Peyer's patch (tissue), 4 donors: ENCODE measurements at regions not wholly inside any gene's neighbourhood (a gene's known extent, or its start where the extent isn't known, plus 50 kb on each side); places are given as distances from the start of the nearest gene placed in this dataset.

ENCODE experiments used
- DNase-seq, 3 donors: peaks; one replicate each; pipeline ENCODE4 v3.0.0-alpha.2; 2017 to 2019
- H3K27ac ChIP-seq, 4 donors: fragments of 200-600 bp; sonication (generic); one replicate each; pipeline ENCODE4 v1.5.1; 2016 to 2019
- H3K27me3 ChIP-seq, 2 donors: fragments of 200-600 bp; sonication (generic); one replicate each; pipeline ENCODE4 v1.5.1; 2019
- H3K36me3 ChIP-seq, 3 donors: fragments of 200-600 bp; sonication (generic); one replicate each; pipeline ENCODE4 v1.5.1; 2016 to 2019
- H3K4me1 ChIP-seq, 4 donors: fragments of 200-600 bp; sonication (generic); one replicate each; pipeline ENCODE4 v1.5.1; 2016 to 2019
- H3K4me3 ChIP-seq, 4 donors: fragments of 200-600 bp; sonication (generic); 1 replicate in 3 of 4; 2 replicates in 1 of 4; pipeline ENCODE4 v1.5.1; 2016 to 2019; ENCODE audit warnings: mild to moderate bottlenecking in 1 of 4
- H3K9me3 ChIP-seq, 4 donors: fragments of 200-600 bp; sonication (generic); one replicate each; pipeline ENCODE4 v1.5.1; 2016 to 2019; ENCODE audit warnings: mild to moderate bottlenecking in 1 of 4
- POLR2A ChIP-seq, 2 donors: fragments of 450-650 bp; IDR thresholded peaks; one replicate each; pipeline ENCODE4 v1.5.1; 2017; ENCODE audit warnings: antibody characterized with exemption in 2 of 2, mild to moderate bottlenecking in 2 of 2, moderate library complexity in 2 of 2
- TF ChIP-seq, protein P1 (sequence below), 6 experiments: fragments of 450-650 bp in 4 of 6; fragments of 200-600 bp in 2 of 6; sonication (generic) in 1 of 6; IDR thresholded peaks; one replicate each; pipeline ENCODE4 v1.5.1; 2017 to 2019; ENCODE audit warnings: antibody characterized with exemption in 6 of 6, mild to moderate bottlenecking in 3 of 6, moderate library complexity in 1 of 6

DNA sequence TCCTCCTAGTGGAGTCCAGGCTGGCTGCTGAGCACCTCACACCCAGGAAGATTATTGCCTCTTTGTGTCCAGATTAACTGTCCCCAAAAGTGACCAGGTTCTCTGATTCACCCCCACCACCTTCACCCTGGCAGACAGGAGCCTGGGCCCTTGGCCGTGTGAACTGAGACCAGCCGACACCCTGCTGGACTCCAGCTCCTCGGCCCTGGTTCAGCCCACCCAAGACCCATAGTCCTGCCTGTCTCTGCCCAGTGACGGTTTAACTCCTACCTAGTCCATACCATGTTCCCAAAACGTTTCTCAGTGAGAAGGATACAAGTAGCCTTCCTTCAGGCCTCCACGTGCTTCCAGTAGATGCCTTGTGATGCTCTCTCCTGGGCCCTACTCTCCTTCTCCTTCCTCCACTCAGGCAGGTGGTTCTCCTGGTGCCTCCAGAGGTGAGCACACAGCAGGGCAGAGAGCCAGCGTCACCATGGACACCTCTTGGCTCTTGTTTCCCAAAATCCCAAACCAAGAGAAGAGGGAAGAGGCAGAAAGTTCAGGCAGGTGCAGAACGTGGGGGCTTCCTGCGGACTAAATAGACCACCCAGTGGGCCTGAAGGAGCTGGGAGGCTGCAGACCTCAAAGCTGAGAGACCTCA is 134.4 kb upstream of the CST7 start:
- Histone ChIP-seq H3K36me3 (no peaks in the 10 kb centered on the region), H3K27ac (no peak overlapping the region), H3K9me3 (no peaks in the 10 kb centered on the region), H3K4me3 (no peak overlapping the region), H3K4me1 (no peaks in the 10 kb centered on the region), H3K27me3 (no peaks in the 10 kb centered on the region)
- no peak for DNase-seq
- TF ChIP-seq POLR2A (IDR thresholded peaks at IDR 0.05) = no peak
- TF ChIP-seq, protein P1, sequence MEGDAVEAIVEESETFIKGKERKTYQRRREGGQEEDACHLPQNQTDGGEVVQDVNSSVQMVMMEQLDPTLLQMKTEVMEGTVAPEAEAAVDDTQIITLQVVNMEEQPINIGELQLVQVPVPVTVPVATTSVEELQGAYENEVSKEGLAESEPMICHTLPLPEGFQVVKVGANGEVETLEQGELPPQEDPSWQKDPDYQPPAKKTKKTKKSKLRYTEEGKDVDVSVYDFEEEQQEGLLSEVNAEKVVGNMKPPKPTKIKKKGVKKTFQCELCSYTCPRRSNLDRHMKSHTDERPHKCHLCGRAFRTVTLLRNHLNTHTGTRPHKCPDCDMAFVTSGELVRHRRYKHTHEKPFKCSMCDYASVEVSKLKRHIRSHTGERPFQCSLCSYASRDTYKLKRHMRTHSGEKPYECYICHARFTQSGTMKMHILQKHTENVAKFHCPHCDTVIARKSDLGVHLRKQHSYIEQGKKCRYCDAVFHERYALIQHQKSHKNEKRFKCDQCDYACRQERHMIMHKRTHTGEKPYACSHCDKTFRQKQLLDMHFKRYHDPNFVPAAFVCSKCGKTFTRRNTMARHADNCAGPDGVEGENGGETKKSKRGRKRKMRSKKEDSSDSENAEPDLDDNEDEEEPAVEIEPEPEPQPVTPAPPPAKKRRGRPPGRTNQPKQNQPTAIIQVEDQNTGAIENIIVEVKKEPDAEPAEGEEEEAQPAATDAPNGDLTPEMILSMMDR (IDR thresholded peaks at IDR 0.05) = no peak

DNA sequence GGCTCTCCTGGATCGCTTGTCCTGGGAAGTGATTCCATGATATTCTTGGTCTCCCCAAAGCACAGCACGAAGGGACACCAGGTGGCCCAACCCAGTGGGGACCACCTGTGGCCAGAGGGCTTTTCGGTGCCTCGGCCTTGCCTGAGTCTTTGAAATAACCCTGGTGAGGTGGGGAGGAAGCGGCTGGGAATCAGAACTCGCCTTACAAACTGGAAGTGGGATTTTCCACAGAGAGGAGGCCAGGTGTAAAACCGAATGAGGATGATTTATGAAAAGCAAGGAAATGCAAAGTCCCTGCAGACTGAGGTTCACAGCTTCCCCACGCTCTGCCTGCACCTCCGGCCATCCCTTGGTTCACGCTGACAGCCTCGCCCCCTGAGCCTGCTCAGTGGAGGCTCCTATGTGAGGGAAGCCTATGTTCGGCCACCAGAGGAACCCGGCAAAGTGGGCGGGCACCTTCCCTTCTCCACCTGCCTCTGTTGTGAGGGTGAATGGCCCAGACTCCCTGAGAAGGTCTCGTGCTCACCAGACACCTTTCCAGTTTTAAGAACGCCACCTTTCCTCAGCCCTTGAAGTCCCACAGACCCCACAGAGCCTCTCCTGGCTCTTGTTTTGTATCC is 133.8 kb upstream of the CST7 start:
- H3K27ac ChIP-seq = no peak overlapping the region
- no peaks in the 10 kb centered on the region for H3K9me3 ChIP-seq
- no peak for TF ChIP-seq POLR2A (IDR thresholded peaks at IDR 0.05)
- TF ChIP-seq, protein P1 (IDR thresholded peaks at IDR 0.05) = no peak
- no peaks in the 10 kb centered on the region for H3K27me3 ChIP-seq
- no peak for DNase-seq
- H3K36me3 ChIP-seq = no peaks in the 10 kb centered on the region
- no peak overlapping the region for H3K4me3 ChIP-seq
- H3K4me1 ChIP-seq = no peaks in the 10 kb centered on the region

DNA sequence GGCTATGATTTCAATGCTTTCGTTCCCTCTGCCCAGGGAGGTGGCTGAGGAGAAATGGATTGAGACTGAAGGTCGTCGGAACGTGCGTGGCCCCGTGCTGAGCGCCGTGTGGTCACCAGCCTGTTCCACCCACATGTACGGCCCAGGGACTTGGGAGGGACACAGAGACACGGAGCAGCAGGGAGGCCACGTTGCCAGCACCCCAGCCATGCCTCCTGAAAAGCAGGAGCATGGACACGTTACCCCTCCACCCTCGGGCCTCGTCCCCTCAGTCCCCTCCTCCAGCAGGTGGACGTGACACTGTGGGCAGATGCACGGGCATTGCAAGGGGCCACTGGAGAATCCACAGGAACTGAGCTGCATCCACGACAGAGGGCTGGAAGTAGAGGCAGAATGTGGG is 133.1 kb upstream of the CST7 start:
- no peak for DNase-seq
- no peak for TF ChIP-seq POLR2A (IDR thresholded peaks at IDR 0.05)
- TF ChIP-seq, protein P1 (IDR thresholded peaks at IDR 0.05) = no peak
- Histone ChIP-seq H3K9me3 (no peaks in the 10 kb centered on the region), H3K27ac (no peak overlapping the region), H3K4me1 (no peaks in the 10 kb centered on the region), H3K27me3 (no peaks in the 10 kb centered on the region), H3K4me3 (no peak overlapping the region), H3K36me3 (no peaks in the 10 kb centered on the region)

DNA sequence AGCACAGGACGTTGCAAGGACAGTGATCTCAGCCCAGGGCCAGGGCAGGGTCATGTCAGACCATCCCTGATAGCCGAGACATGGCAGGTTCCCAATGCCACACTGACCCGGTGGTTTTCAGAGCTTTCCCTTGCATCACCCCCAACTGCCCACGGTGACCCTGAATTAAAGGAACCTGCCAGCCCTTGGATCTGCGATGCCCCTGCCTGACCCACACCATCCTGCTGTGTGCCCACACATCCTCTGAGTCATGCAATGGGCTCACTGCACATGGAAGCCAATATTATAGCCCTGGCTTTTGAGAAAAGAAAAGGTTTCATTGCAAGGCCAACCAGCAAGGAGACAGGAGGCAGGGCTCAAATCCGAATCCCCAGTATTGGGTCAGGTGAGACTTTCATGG is 132.6 kb upstream of the CST7 start:
- no peaks in the 10 kb centered on the region for H3K4me1 ChIP-seq
- TF ChIP-seq POLR2A (IDR thresholded peaks at IDR 0.05) = no peak
- TF ChIP-seq, protein P1 (IDR thresholded peaks at IDR 0.05) = no peak

DNA sequence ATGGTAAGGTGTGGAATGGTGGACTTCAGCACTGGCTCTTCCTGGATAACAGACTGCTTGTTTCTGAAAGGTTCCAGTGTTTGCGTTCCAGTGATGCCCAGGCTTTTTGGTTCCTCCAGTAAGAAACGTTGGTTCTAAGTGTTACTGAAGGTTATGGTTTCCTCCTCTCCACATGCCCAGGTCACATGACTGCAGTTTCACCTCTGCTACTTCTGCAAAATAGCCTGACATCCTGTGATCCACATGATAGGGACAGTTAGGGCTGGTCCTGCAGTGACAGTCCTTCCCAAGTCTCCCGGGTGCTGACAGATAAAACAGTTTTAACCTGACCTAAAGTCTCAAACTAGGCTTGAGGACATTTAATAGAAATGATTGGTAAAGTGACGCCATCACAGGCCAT is 132.2 kb upstream of the CST7 start:
- no peak overlapping the region for H3K27ac ChIP-seq
- H3K27me3 ChIP-seq = no peaks in the 10 kb centered on the region
- H3K36me3 ChIP-seq = no peaks in the 10 kb centered on the region
- no peak overlapping the region for H3K4me3 ChIP-seq
- no peaks in the 10 kb centered on the region for H3K9me3 ChIP-seq
- no peak for TF ChIP-seq POLR2A (IDR thresholded peaks at IDR 0.05)
- TF ChIP-seq, protein P1 (IDR thresholded peaks at IDR 0.05) = no peak
- no peaks in the 10 kb centered on the region for H3K4me1 ChIP-seq
- no peak for DNase-seq

More for the DNA sequence above, 132.6 kb upstream of the CST7 start:
- Histone ChIP-seq H3K27ac (no peak overlapping the region), H3K36me3 (no peaks in the 10 kb centered on the region), H3K27me3 (no peaks in the 10 kb centered on the region), H3K4me3 (no peak overlapping the region), H3K9me3 (no peaks in the 10 kb centered on the region)
- no peak for DNase-seq
